Vagina (tissue), 2 donors: ENCODE measurements at regions not wholly inside any gene's neighbourhood (a gene's known extent, or its start where the extent isn't known, plus 50 kb on each side); places are given as distances from the start of the nearest gene placed in this dataset.

Experiments
- POLR2A ChIP-seq, 2 donors: fragments of 450-650 bp; IDR thresholded peaks; one replicate each; pipeline ENCODE4 v1.6.1; 2017; ENCODE audit warnings: antibody characterized with exemption in 2 of 2, mild to moderate bottlenecking in 2 of 2, moderate library complexity in 2 of 2
- POLR2AphosphoS5 ChIP-seq, 2 donors: sonication (generic); formaldehyde crosslinking; IDR thresholded peaks; one replicate each; pipeline ENCODE4 v1.9.0; 2017; ENCODE audit warnings: antibody characterized with exemption in 2 of 2, mild to moderate bottlenecking in 2 of 2, low read depth in 1 of 2; ENCODE audit not compliant: insufficient read depth in 1 of 2
- TF ChIP-seq, protein P1 (sequence below), 3 experiments: fragments of 450-650 bp in 2 of 3; fragments of 200-600 bp in 1 of 3; sonication (generic) in 1 of 3; IDR thresholded peaks; one replicate each; pipeline ENCODE4 v1.5.1; 2017 to 2019; ENCODE audit warnings: antibody characterized with exemption in 3 of 3, mild to moderate bottlenecking in 2 of 3, moderate library complexity in 2 of 3

DNA sequence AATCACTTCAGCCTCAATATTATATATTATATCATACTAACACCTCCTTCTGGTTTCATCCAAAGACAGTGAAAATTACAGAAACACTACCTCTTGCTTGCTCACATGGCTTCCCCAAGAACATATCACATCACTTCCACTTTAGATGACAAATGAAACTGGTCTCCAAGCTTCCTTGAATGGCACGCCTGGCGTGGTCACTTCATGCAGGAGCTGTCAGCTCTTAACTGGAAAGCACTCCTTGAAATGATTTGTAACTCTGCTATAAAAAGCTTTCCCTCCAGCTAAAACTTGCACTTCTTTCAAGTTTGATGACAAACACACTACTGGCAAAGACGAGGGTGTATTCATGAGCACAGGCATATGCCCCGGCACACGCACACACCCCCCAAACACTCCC, 84.1 kb upstream of the INHBA start:
- TF ChIP-seq, protein P1, sequence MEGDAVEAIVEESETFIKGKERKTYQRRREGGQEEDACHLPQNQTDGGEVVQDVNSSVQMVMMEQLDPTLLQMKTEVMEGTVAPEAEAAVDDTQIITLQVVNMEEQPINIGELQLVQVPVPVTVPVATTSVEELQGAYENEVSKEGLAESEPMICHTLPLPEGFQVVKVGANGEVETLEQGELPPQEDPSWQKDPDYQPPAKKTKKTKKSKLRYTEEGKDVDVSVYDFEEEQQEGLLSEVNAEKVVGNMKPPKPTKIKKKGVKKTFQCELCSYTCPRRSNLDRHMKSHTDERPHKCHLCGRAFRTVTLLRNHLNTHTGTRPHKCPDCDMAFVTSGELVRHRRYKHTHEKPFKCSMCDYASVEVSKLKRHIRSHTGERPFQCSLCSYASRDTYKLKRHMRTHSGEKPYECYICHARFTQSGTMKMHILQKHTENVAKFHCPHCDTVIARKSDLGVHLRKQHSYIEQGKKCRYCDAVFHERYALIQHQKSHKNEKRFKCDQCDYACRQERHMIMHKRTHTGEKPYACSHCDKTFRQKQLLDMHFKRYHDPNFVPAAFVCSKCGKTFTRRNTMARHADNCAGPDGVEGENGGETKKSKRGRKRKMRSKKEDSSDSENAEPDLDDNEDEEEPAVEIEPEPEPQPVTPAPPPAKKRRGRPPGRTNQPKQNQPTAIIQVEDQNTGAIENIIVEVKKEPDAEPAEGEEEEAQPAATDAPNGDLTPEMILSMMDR (IDR thresholded peaks at IDR 0.05), result no peak
- TF ChIP-seq POLR2AphosphoS5 (IDR thresholded peaks at IDR 0.05; ENCODE audit: insufficient read depth in 1 of 2, low read depth in 1 of 2) (no peak), POLR2A (IDR thresholded peaks at IDR 0.05) (no peak)
